A549 (cell line): ENCODE measurements at regions not wholly inside any gene's neighbourhood (a gene's known extent, or its start where the extent isn't known, plus 50 kb on each side); places are given as distances from the start of the nearest gene placed in this dataset.

Experiments
- ATAC-seq, 2 experiments: fragments of 200-7000 bp in 1 of 2; fragments of >200 bp in 1 of 2; cut with Nextera tagmentation in 1 of 2; cut with Tn5 transposase in 1 of 2; 3 replicates each; pipeline versions ENCODE4 v1.8.0 to v1.9.1; 2018 to 2020; ENCODE audit warnings: mild to moderate bottlenecking in 1 of 2, moderate library complexity in 1 of 2
- CTCF ChIA-PET: fragments of 300-600 bp; sonication (Branson Sonifier 250); formaldehyde crosslinking; extraction: SDS; loops from one replicate; lab custom pipeline; 2021; ENCODE audit warnings: antibody characterized with exemption, inconsistent platforms; lab: Yijun Ruan, JAX
- POLR2A ChIA-PET: fragments of 350-600 bp; formaldehyde crosslinking; extraction: SDS; loops from one replicate; lab custom pipeline; 2021; ENCODE audit warnings: antibody characterized with exemption, inconsistent platforms; lab: Yijun Ruan, JAX
- DNase-seq, 2 experiments: peaks; one replicate each; pipeline versions ENCODE4 v3.0.0 to v3.0.0-alpha.2; 2011 to 2016; ENCODE audit warnings: low read depth in 1 of 2, low spot score in 1 of 2
- FAIRE-seq: peaks from 2 replicates; lab custom pipeline; 2011; peaks lifted over from hg19 to GRCh38; lab: Jason Lieb, UNC
- H3K27ac ChIP-seq, 2 experiments: fragments of >200 bp; sonication (Bioruptor Twin); formaldehyde crosslinking; 3 replicates each; pipeline ENCODE4 v1.5.1; 2016 to 2017
- H3K4me1 ChIP-seq: fragments of >200 bp; sonication (Bioruptor Twin); formaldehyde crosslinking; 3 replicates; pipeline ENCODE4 v1.6.1; 2016
- H3K4me2 ChIP-seq: fragments of >200 bp; sonication (Bioruptor Twin); formaldehyde crosslinking; 3 replicates; pipeline ENCODE4 v1.6.1; 2016
- H3K4me3 ChIP-seq: fragments of >200 bp; sonication (Bioruptor Twin); formaldehyde crosslinking; 3 replicates; pipeline ENCODE4 v1.5.1; 2016
- H3K9me3 ChIP-seq: fragments of >200 bp; sonication (Bioruptor Twin); formaldehyde crosslinking; 3 replicates; pipeline ENCODE4 v1.6.1; 2016
- BHLHE40 ChIP-seq: IDR thresholded peaks from 2 replicates; pipeline ENCODE4 v1.6.1; 2012; ENCODE audit warnings: low read depth, low read length, inconsistent platforms
- CBX2 ChIP-seq: fragments of 200-600 bp; sonication (generic); IDR thresholded peaks from 2 replicates; pipeline ENCODE4 v1.6.1; 2016; ENCODE audit warnings: low read depth, mild to moderate bottlenecking, borderline replicate concordance
- EP300 ChIP-seq, 2 experiments: fragments of >200 bp; sonication (Bioruptor Twin); formaldehyde crosslinking; IDR thresholded peaks; 2 replicates in 1 of 2; 3 replicates in 1 of 2; pipeline ENCODE4 v1.6.1; 2016 to 2017
- FOSL2 ChIP-seq, 2 experiments: fragments of 450-650 bp in 1 of 2; fragments of >200 bp in 1 of 2; sonication (Bioruptor Twin) in 1 of 2; formaldehyde crosslinking; IDR thresholded peaks; 2 replicates each; pipeline versions ENCODE4 v1.5.0 to v1.6.1; 2016 to 2020; ENCODE audit warnings: mild to moderate bottlenecking in 1 of 2, moderate library complexity in 1 of 2
- FOXS1 ChIP-seq: fragments of 250-450 bp; sonication (Bioruptor Pico); IDR thresholded peaks from 2 replicates; pipeline ENCODE4 v1.5.0; 2020; ENCODE audit warnings: mild to moderate bottlenecking, moderate library complexity
- HEYL ChIP-seq: fragments of 250-450 bp; sonication (Bioruptor Pico); IDR thresholded peaks from 2 replicates; pipeline ENCODE4 v1.8.0; 2021; ENCODE audit warnings: mild to moderate bottlenecking, moderate library complexity
- HMGXB4 ChIP-seq: fragments of 250-450 bp; sonication (Bioruptor Pico); IDR thresholded peaks from 2 replicates; pipeline ENCODE4 v1.5.0; 2021; ENCODE audit warnings: mild to moderate bottlenecking, moderate library complexity, borderline replicate concordance
- HOXA7 ChIP-seq: fragments of 250-450 bp; sonication (Bioruptor Pico); IDR thresholded peaks from 2 replicates; pipeline ENCODE4 v1.5.0; 2020; ENCODE audit warnings: mild to moderate bottlenecking, moderate library complexity
- HOXB13 ChIP-seq: fragments of 250-450 bp; sonication (Bioruptor Pico); IDR thresholded peaks from 2 replicates; pipeline ENCODE4 v1.5.0; 2020; ENCODE audit warnings: low read depth, mild to moderate bottlenecking, moderate library complexity
- JUNB ChIP-seq: fragments of >200 bp; sonication (Bioruptor Twin); formaldehyde crosslinking; IDR thresholded peaks from 2 replicates; pipeline ENCODE4 v1.6.1; 2016
- KDM5A ChIP-seq: fragments of 200-600 bp; sonication (generic); IDR thresholded peaks from 2 replicates; pipeline ENCODE4 v1.6.1; 2016; ENCODE audit warnings: antibody characterized with exemption, mild to moderate bottlenecking
- MAFK ChIP-seq: fragments of 450-650 bp; IDR thresholded peaks from 2 replicates; pipeline ENCODE4 v1.6.1; 2014; ENCODE audit not compliant: partially characterized antibody
- MYC ChIP-seq: IDR thresholded peaks from 2 replicates; pipeline ENCODE4 v1.6.1; 2012; ENCODE audit warnings: mild to moderate bottlenecking, inconsistent platforms, low read length, improper control_type of control experiment, borderline replicate concordance
- NFE2L2 ChIP-seq: fragments of 150-350 bp; conservative IDR thresholded peaks from 2 replicates; pipeline ENCODE4 v1.6.1; 2014; ENCODE audit warnings: low read length
- NPAS2 ChIP-seq: fragments of 250-450 bp; sonication (Bioruptor Pico); IDR thresholded peaks from 2 replicates; pipeline ENCODE4 v1.8.0; 2022; ENCODE audit warnings: mild to moderate bottlenecking, moderate library complexity, borderline replicate concordance
- NR3C1 ChIP-seq: fragments of >200 bp; sonication (Bioruptor Twin); formaldehyde crosslinking; IDR thresholded peaks from 3 replicates; pipeline ENCODE4 v1.6.1; 2017
- POLR2AphosphoS2 ChIP-seq: conservative IDR thresholded peaks from 2 replicates; pipeline ENCODE4 v1.6.1; 2012; ENCODE audit warnings: low read length, improper control_type of control experiment, inconsistent platforms
- RARB ChIP-seq: fragments of 250-450 bp; sonication (Bioruptor Pico); IDR thresholded peaks from 2 replicates; pipeline ENCODE4 v1.8.0; 2021; ENCODE audit warnings: mild to moderate bottlenecking, moderate library complexity
- RCOR1 ChIP-seq: fragments of 150-350 bp; IDR thresholded peaks from 2 replicates; pipeline ENCODE4 v1.6.1; 2014; ENCODE audit warnings: antibody characterized with exemption, low read length, low read depth
- REST ChIP-seq: fragments of 200-600 bp; sonication (generic); IDR thresholded peaks from 2 replicates; pipeline ENCODE4 v1.6.1; 2016; ENCODE audit warnings: antibody characterized with exemption, mild to moderate bottlenecking, moderate library complexity
- RNF2 ChIP-seq: fragments of 200-600 bp; sonication (generic); IDR thresholded peaks from 2 replicates; pipeline ENCODE4 v1.6.1; 2016; ENCODE audit warnings: low read depth, mild to moderate bottlenecking, antibody characterized with exemption, moderate library complexity, borderline replicate concordance
- USF2 ChIP-seq: fragments of 450-650 bp; IDR thresholded peaks from 2 replicates; pipeline ENCODE4 v1.6.1; 2014; ENCODE audit warnings: antibody characterized with exemption
- ZNF302 ChIP-seq: fragments of 250-450 bp; sonication (Bioruptor Pico); IDR thresholded peaks from 2 replicates; pipeline ENCODE4 v1.9.0; 2021; ENCODE audit warnings: inconsistent platforms, mild to moderate bottlenecking, moderate library complexity
- ZSCAN20 ChIP-seq: fragments of 250-450 bp; sonication (Bioruptor Pico); IDR thresholded peaks from 2 replicates; pipeline ENCODE4 v1.8.0; 2022; ENCODE audit warnings: mild to moderate bottlenecking, moderate library complexity
- WGBS: methylation state at CpG from one replicate; pipeline ENCODE4 v1.1.6; 2017; ENCODE audit errors: missing lambda C conversion rate; 5-methylcytosine and 5-hydroxymethylcytosine counted together

GRCh38 chr18:55136864-55137263 lies 177.6 kb upstream of the CCDC68 start:
- H3K4me2 ChIP-seq = no peak overlapping the region
- DNase-seq (no peak), ATAC-seq (no peak), FAIRE-seq (no peak)
- no peaks in the 10 kb centered on the region for H3K9me3 ChIP-seq
- no peaks in the 10 kb centered on the region for H3K4me1 ChIP-seq
- TF ChIP-seq FOSL2 (IDR thresholded peaks at IDR 0.05) (no peak), FOSL2 (CRISPR knock-in tag; IDR thresholded peaks at IDR 0.05) (no peak), EP300 (IDR thresholded peaks at IDR 0.05) (no peak), HOXA7 (CRISPR knock-in tag) (no peak), USF2 (no peak), BHLHE40 (no peak), HEYL (CRISPR knock-in tag) (no peak), NR3C1 (no peak), CBX2 (no peak), HOXB13 (no peak), RNF2 (no peak), JUNB (no peak), POLR2AphosphoS2 (no peak), MYC (no peak), ZNF302 (CRISPR knock-in tag) (no peak), REST (no peak)
- POLR2A ChIA-PET = no interaction called here
- no peak overlapping the region for H3K4me3 ChIP-seq
- 56% methylated on average over 7 of the region's 7 CpGs for WGBS
- CTCF ChIA-PET = no interaction called here
- no peak overlapping the region for H3K27ac ChIP-seq

GRCh38 chr18:55136258-55136657 lies 177.0 kb upstream of the CCDC68 start:
- ATAC-seq = no peak
- TF ChIP-seq NPAS2 (no peak), NR3C1 (no peak), RCOR1 (no peak), HMGXB4 (CRISPR knock-in tag) (no peak), RARB (CRISPR knock-in tag) (no peak), MAFK (no peak), KDM5A (no peak), ZSCAN20 (CRISPR knock-in tag) (no peak), RNF2 (no peak), EP300 (IDR thresholded peaks at IDR 0.05) (no peak), NFE2L2 (no peak), HOXB13 (no peak), FOXS1 (no peak)
- H3K9me3 ChIP-seq = no peaks in the 10 kb centered on the region
- DNase-seq = no peak
- WGBS = 65% methylated on average over 6 of the region's 6 CpGs
- CTCF ChIA-PET = no interaction called here
- H3K4me2 ChIP-seq = no peak overlapping the region
- no peaks in the 10 kb centered on the region for H3K4me1 ChIP-seq
- no peak for FAIRE-seq
- no peak overlapping the region for H3K4me3 ChIP-seq
- POLR2A ChIA-PET = no interaction called here
- H3K27ac ChIP-seq = no peak overlapping the region
